HG03457 (cell line): ENCODE measurements at regions not wholly inside any gene's neighbourhood (a gene's known extent, or its start where the extent isn't known, plus 50 kb on each side); places are given as distances from the start of the nearest gene placed in this dataset.
"Not testable (repeated sequence)": the region's sequence is repeated elsewhere in the genome, so short reads cannot be mapped to it uniquely, and the experiment has no call there.

Experiments
- ATAC-seq: cut with Tn5 transposase; IDR thresholded peaks from one replicate; pipeline ENCODE4 v1.9.1; 2021; ENCODE audit warnings: moderate number of reproducible peaks; ENCODE audit not compliant: unreplicated experiment

GRCh38 chr9:115300116-115300515 is 182.2 kb upstream of the TNC start:
- ATAC-seq: no peak

GRCh38 chr9:115300874-115301273 is 182.9 kb upstream of the TNC start:
- no peak for ATAC-seq

GRCh38 chr9:115301581-115301980 is 183.6 kb upstream of the TNC start:
- ATAC-seq: no peak

GRCh38 chr9:115305543-115305942 is 187.6 kb upstream of the TNC start:
- ATAC-seq: no peak

GRCh38 chr9:115306865-115307264 is 188.9 kb upstream of the TNC start:
- ATAC-seq: no peak

- no peak for ATAC-seq
Measured at GRCh38 chr9:115313545-115313944, 195.6 kb upstream of the TNC start.

- ATAC-seq: no peak
Measured at GRCh38 chr9:115326461-115326860, 208.5 kb upstream of the TNC start.

GRCh38 chr9:115327436-115328122 is 209.6 kb upstream of the TNC start:
- ATAC-seq: no peak

GRCh38 chr9:115328228-115328627 is 210.3 kb upstream of the TNC start:
- no peak for ATAC-seq

GRCh38 chr9:115328677-115329076 is 210.7 kb upstream of the TNC start:
- no peak for ATAC-seq

- ATAC-seq: no peak
Measured at GRCh38 chr9:115333277-115334070, 215.5 kb upstream of the TNC start.

- ATAC-seq: no peak
Measured at GRCh38 chr9:115335439-115335838, 217.5 kb upstream of the TNC start.

- ATAC-seq: no peak
Measured at GRCh38 chr9:115340314-115340713, 222.4 kb upstream of the TNC start.

- ATAC-seq: no peak
Measured at GRCh38 chr9:115341426-115341825, 223.5 kb upstream of the TNC start.

- not testable (repeated sequence) for ATAC-seq
Measured at GRCh38 chr9:115347776-115348175, 229.8 kb upstream of the TNC start.

GRCh38 chr9:115348936-115349335 is 231.0 kb upstream of the TNC start:
- ATAC-seq: not testable (repeated sequence)

GRCh38 chr9:115349542-115349941 is 231.6 kb upstream of the TNC start:
- ATAC-seq: no peak

- ATAC-seq: no peak
Measured at GRCh38 chr9:115350548-115350947, 232.6 kb upstream of the TNC start.

GRCh38 chr9:115353681-115354080 is 235.7 kb upstream of the TNC start:
- ATAC-seq: no peak

- ATAC-seq: no peak
Measured at GRCh38 chr9:115357821-115358220, 239.9 kb upstream of the TNC start.

- ATAC-seq: no peak
Measured at GRCh38 chr9:115359017-115359780, 241.2 kb upstream of the TNC start.

GRCh38 chr9:115360122-115360521 is 242.2 kb upstream of the TNC start:
- no peak for ATAC-seq
